ENCODE measurements at regions not wholly inside any gene's neighbourhood (a gene's known extent, or its start where the extent isn't known, plus 50 kb on each side); places are given as distances from the start of the nearest gene placed in this dataset.

DNA sequence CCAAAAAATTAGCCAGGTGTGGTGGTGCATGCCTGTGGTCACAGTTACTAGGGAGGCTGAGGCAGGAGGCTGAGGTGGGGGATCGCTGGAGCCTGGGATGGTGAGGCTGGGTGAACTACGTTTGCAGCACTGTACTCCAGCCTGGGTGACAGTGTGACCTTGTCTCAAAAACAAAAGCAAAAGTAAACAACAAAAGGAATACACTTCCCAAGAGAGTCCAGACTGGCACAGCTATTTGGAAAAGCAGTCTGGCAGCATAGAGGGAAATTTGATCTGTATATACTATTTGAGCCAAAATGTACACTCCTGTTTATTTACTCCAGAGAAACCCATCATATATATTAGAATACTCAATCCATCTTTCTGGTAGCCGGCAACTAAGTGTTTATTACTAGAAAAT, 107.0 kb upstream of the HMCN1 start:
- no peaks in the 10 kb centered on the region for H3K9me3 Mint-ChIP-seq (ENCODE audit: low read depth)
- no peaks in the 10 kb centered on the region for H3K4me1 Mint-ChIP-seq (ENCODE audit: low read depth)
- H3K36me3 Mint-ChIP-seq: peaks cover 2% of the 10 kb centered on the region
- H3K27me3 Mint-ChIP-seq: no peaks in the 10 kb centered on the region
- no peak overlapping the region for H3K27ac Mint-ChIP-seq
- H3K4me3 Mint-ChIP-seq: no peak overlapping the region

DNA sequence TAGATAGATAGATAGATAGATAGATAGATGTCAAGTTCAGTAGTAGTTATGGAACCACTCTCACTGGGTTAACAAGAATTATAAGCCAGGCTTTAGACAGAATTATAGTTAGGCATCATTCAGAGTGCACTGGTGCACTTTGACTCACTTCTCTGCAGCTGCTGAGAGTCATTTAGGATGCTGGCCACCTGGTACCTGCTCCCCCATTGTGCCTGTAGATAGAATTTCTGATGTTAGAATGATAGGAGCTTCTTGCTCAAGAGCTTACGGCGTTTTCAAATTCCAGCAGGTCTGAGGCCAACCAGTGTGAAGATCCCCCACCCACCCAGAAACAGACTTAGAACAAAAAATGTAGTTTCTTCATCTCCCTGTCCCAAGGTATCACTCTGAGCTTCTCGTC, 107.8 kb upstream of the HMCN1 start:
- Mint-ChIP-seq H3K4me3 (no peak overlapping the region), H3K27ac (no peak overlapping the region), H3K27me3 (no peaks in the 10 kb centered on the region), H3K36me3 (peaks cover 2% of the 10 kb centered on the region), H3K4me1 (ENCODE audit: low read depth) (no peaks in the 10 kb centered on the region), H3K9me3 (ENCODE audit: low read depth) (no peaks in the 10 kb centered on the region)

DNA sequence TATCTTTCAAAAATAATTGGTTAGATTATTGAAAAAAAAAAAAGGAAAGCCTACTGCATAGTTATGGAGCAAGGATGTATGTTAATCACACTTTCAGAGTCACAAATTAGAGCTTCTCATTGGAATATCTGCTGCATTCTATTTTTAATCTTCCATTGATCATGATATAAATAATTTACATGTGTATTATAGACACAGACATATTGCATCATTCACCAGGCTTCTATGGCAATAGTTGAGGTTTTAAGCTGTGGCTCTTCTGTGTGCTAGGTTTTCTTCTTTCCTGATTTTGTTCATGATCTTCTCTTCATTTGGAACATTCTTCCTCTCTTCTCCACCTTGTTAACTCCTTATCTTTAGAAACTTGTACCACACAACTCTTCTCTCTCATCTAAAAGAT, 123.2 kb upstream of the HMCN1 start:
- no peaks in the 10 kb centered on the region for H3K27me3 Mint-ChIP-seq
- H3K4me1 Mint-ChIP-seq (ENCODE audit: low read depth): no peaks in the 10 kb centered on the region
- no peak overlapping the region for H3K27ac Mint-ChIP-seq
- H3K9me3 Mint-ChIP-seq (ENCODE audit: low read depth): no peaks in the 10 kb centered on the region
- H3K36me3 Mint-ChIP-seq: peaks cover 6% of the 10 kb centered on the region
- H3K4me3 Mint-ChIP-seq: no peak overlapping the region

DNA sequence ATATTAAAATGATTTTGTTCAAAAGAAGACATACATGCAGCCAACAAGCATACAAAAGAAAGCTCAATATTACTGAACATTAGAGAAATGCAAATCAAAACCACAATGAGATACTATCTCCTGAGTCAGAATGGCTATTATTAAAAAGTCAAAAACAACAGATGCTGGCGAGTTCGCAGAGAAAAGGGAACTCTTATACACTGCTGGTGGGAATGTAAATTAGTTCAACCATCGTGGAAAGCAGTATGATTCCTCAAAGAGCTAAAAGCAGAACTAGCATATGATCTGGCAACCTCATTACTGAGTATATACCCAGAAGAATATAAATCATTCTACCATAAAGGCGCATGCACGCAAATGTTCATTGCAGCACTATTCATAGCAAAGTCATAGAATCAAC, 126.0 kb upstream of the HMCN1 start:
- H3K36me3 Mint-ChIP-seq: no peaks in the 10 kb centered on the region
- no peaks in the 10 kb centered on the region for H3K9me3 Mint-ChIP-seq (ENCODE audit: low read depth)
- no peak overlapping the region for H3K27ac Mint-ChIP-seq
- no peaks in the 10 kb centered on the region for H3K27me3 Mint-ChIP-seq
- no peaks in the 10 kb centered on the region for H3K4me1 Mint-ChIP-seq (ENCODE audit: low read depth)
- H3K4me3 Mint-ChIP-seq: no peak overlapping the region

DNA sequence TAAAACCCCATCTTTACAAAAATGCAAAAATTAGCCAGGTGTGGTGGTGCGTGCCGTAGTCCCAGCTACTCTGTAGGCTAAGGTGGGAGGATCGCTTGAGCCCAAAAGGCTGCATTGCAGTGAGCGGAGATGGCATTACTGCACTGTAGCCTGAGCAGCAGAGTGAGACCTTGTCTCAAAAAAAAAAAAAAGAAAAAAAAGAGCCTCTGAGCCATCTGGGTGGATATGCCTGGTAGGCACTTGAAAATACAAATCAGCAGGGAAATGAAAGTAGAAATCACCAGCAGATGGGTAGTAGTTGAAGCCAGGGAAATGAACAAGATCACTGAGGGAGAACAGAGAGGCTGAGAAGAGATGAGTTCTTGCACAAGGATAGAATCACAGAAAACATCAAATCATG, 131.0 kb upstream of the HMCN1 start:
- Mint-ChIP-seq H3K9me3 (ENCODE audit: low read depth) (no peaks in the 10 kb centered on the region), H3K36me3 (no peaks in the 10 kb centered on the region), H3K4me1 (ENCODE audit: low read depth) (no peaks in the 10 kb centered on the region), H3K27me3 (no peaks in the 10 kb centered on the region), H3K27ac (no peak overlapping the region), H3K4me3 (no peak overlapping the region)

DNA sequence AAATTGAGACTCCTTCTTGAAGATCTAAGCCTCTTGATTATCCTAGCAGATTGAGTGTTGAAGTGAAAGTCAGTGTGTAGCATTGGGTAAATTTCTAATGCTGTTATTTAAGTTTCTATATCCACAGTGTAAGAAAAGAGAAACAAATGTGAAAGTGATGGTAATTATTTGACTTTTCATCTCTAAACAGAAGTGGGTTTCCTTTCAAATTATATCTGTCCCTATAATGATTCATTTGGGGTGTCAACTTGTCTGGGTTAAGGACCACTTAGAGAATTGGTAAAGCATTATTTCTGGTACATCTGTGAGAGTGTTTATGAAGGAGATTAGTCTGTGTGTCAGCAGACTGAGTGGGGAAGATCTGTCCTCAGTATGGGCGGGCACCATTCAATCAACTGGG, 133.0 kb upstream of the HMCN1 start:
- Mint-ChIP-seq H3K4me1 (ENCODE audit: low read depth) (peaks cover under 1% of the 10 kb centered on the region), H3K9me3 (ENCODE audit: low read depth) (no peaks in the 10 kb centered on the region), H3K27ac (no peak overlapping the region), H3K27me3 (no peaks in the 10 kb centered on the region), H3K4me3 (no peak overlapping the region), H3K36me3 (no peaks in the 10 kb centered on the region)

DNA sequence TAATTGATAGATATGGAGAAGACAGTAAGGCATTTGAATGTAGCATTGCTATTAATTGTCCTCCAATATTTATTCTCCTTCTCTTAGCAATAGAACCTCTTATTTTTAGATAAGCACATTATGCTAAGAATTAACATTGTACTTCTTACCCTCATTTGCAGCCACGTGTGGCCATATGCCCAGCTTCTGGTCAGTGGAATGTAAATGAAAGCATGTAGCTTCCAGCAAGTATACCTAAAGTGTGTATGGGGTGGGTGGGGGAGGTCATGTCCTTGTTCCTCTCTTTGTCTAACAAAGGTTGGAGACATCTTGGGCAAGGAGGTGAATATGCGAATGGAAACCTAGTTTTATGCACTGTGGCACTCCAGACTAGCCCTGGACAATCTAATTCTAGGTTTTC, 133.6 kb upstream of the HMCN1 start:
- Mint-ChIP-seq H3K27ac (no peak overlapping the region), H3K4me3 (no peak overlapping the region), H3K27me3 (no peaks in the 10 kb centered on the region), H3K4me1 (ENCODE audit: low read depth) (peaks cover 4% of the 10 kb centered on the region), H3K36me3 (no peaks in the 10 kb centered on the region), H3K9me3 (ENCODE audit: low read depth) (no peaks in the 10 kb centered on the region)

DNA sequence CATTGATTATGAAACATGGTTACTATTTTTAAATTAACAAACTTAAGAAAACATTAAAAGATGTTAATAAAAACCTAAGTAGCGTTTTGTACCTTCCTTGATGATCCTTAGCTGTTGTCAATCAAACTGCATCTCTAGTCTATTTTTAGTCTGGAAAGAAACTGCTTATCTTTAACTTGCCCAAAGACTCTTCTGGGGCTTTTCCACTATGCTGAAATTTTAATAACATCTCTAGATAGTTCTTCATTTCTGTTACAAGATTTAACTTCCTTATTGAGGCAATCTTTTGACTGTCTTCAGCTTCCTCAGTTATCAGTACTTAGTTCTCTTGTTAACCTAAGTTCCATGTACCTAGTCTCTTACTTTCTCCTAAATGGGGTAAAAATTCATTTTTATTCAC, 135.9 kb upstream of the HMCN1 start:
- Mint-ChIP-seq H3K4me3 (no peak overlapping the region), H3K27me3 (no peaks in the 10 kb centered on the region), H3K36me3 (no peaks in the 10 kb centered on the region), H3K4me1 (ENCODE audit: low read depth) (peaks cover 18% of the 10 kb centered on the region), H3K9me3 (ENCODE audit: low read depth) (no peaks in the 10 kb centered on the region), H3K27ac (no peak overlapping the region)

DNA sequence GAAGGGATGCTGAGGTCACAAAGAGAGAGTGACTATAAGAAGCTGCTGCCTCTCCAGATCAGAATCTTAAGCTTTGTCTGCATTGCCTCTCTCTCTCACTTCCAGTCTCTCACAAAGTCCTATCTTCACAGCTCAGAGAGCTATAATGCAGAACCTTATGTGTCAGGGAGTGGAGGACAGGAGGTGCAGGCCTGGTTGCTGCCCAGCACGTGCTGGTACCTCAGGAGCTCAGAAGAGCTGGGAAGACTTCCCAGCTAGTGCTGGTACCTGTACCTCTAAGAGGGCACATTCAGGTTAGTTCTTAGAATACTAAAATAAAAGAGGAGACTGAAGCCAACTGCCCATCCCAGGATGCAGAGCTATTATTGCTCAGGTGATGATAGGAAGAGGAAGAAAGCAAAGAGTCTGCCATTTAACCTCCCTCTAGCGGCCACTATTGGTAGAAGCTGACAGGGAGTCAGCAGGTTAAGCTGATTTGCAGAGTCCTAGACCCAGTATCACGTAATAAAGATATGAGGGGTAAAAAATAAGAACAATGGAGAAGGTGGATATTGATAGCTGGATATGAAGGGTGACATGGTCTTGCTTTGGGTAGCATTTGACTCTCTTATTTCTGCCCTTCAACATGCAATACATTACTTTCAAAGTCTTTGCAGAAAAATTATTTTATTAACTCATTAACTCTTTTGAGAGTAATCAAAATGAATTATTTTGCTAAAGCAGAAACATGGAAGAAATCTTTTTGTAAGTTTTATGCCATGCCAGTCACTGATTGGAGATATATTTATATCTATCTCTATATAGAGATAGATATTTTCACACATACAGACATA, 138.1 kb upstream of the HMCN1 start:
- Mint-ChIP-seq H3K27ac (no peak overlapping the region), H3K36me3 (no peaks in the 10 kb centered on the region), H3K4me1 (ENCODE audit: low read depth) (peaks cover 30% of the 10 kb centered on the region), H3K27me3 (no peaks in the 10 kb centered on the region), H3K4me3 (no peak overlapping the region), H3K9me3 (ENCODE audit: low read depth) (no peaks in the 10 kb centered on the region)

DNA sequence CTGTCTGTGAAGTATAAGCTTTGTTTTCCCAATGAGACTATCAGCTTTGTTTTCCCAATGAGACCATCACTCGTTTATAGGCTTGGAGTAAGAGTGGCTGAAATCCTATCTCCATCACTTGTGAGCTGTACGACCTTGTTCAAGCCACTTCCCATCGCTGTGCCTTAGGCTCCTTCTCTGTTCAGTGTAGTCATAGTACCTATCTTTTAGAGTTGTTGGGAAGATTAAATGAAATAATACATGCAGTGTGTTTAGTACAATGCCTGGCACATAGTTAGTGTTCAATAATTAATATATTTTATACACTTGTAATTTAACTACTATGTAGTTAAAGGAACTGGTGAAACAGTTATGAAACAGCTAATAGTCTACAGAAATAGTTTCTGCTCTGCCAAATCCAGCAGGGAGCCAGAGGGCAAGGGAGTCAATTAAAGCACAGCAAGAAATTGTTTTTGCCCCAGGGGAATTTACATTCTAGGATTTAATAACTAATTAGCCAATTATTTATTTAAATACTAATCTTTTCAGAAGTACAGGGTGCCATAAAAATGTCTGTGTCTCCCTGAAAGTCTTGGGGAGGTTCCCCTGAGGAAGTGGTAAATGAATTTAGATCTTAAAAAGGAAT, 139.3 kb upstream of the HMCN1 start:
- H3K27me3 Mint-ChIP-seq: no peaks in the 10 kb centered on the region
- no peak overlapping the region for H3K27ac Mint-ChIP-seq
- no peaks in the 10 kb centered on the region for H3K9me3 Mint-ChIP-seq (ENCODE audit: low read depth)
- peaks cover 30% of the 10 kb centered on the region for H3K4me1 Mint-ChIP-seq (ENCODE audit: low read depth)
- H3K36me3 Mint-ChIP-seq: no peaks in the 10 kb centered on the region
- no peak overlapping the region for H3K4me3 Mint-ChIP-seq

DNA sequence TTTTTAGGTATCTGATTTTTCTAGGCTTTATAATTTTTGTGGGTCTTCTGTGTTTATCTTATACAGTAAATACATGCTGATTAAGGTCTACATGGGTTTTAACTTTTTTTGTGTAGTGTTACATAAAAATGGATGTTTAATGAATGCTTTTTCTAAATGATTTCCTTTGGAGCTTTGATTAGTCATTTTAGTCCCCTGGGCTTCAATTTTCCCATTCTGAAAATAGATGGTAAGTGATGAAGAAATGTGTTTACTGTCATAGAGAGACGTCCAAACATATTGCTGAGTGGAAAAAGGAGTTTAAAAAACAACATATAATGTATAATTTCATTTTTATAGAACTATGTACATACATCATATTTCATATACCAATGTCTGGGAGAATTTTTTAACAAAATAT, 140.9 kb upstream of the HMCN1 start:
- Mint-ChIP-seq H3K27ac (no peak overlapping the region), H3K4me1 (ENCODE audit: low read depth) (peaks cover 30% of the 10 kb centered on the region), H3K9me3 (ENCODE audit: low read depth) (no peaks in the 10 kb centered on the region), H3K27me3 (no peaks in the 10 kb centered on the region), H3K4me3 (no peak overlapping the region), H3K36me3 (no peaks in the 10 kb centered on the region)

DNA sequence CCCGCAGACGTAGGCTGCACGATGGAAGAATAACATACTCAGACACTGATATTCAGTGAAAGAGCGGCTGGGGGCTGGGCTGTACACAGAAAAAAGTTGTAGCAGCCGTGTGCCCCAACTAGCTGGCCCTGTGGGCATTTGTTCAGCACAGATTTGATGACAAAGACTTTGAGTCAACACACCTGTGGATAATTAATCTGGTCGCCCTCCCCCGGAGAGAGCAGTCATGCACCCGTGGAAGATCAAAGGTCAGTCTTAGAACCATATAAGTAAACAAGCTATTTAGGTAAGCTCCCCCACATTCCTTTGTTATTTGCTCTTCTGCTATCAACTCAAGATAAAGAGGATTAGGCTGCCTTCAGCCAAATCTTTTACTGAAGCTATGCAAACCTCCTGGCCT, 148.4 kb upstream of the HMCN1 start:
- Mint-ChIP-seq H3K27ac (no peak overlapping the region), H3K27me3 (no peaks in the 10 kb centered on the region), H3K4me3 (no peak overlapping the region)

DNA sequence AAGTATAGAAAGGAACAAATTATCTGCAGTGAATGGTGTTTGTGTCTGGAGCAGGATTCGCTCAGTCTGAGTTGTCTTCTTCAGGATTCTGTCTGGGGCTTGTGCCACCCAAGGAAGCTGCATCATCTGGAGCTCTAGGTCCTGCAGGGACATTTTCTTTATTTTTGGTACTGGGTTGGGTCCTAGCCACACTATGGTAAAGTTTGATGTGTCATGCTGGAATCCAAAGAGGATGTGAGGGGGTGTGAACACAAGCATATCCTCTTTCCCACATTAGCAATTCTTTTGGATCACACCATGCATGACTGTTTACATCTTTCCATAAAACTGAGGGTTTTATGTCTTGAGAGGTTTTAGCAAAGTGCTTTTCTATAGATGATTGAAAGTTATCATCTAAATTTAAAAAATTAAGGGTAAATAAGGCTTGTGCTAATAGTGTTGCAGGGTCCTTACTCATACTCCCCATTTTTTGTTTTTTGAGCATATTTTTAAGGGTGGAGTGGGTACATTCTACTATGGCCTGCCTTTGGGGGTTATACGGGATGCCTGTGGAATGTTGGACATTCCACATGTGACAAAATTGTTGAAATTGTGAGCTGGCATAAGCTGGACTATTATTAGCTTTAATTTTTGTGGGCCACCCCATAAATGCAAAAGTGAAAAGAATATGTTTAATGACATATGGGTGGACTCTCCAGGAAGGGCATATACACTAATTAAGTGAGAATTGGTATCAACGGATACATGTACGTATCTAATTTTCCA, 152.0 kb upstream of the HMCN1 start:
- peaks cover 39% of the 10 kb centered on the region for H3K36me3 Mint-ChIP-seq
- peaks cover 38% of the 10 kb centered on the region for H3K9me3 Mint-ChIP-seq (ENCODE audit: low read depth)
- H3K27me3 Mint-ChIP-seq: no peaks in the 10 kb centered on the region
- H3K27ac Mint-ChIP-seq: no peak overlapping the region
- H3K4me1 Mint-ChIP-seq (ENCODE audit: low read depth): no peaks in the 10 kb centered on the region
- no peak overlapping the region for H3K4me3 Mint-ChIP-seq

More for the DNA sequence above, 148.4 kb upstream of the HMCN1 start:
- peaks cover 20% of the 10 kb centered on the region for H3K36me3 Mint-ChIP-seq
- peaks cover 18% of the 10 kb centered on the region for H3K9me3 Mint-ChIP-seq (ENCODE audit: low read depth)
- H3K4me1 Mint-ChIP-seq (ENCODE audit: low read depth): no peaks in the 10 kb centered on the region

DNA sequence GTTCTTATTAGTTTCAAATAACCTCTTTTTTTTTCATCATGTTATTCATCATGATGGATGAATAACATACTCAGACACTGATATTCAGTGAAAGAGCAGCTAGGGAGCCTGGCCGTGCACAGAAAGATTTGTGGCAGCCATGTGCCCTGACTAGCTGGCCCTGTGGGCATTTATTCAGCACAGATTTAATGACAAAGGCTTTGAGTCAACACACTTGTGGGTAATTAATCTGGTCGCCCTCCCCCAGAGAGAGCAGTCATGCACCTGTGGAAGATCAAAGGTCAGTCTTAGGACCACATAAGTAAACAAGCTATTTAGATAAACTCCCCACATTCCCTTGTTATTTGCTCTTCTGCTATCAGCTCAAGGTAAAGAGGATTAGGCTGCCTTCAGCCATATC, 153.2 kb upstream of the HMCN1 start:
- no peak overlapping the region for H3K27ac Mint-ChIP-seq
- H3K36me3 Mint-ChIP-seq: peaks cover 37% of the 10 kb centered on the region
- H3K27me3 Mint-ChIP-seq: no peaks in the 10 kb centered on the region
- no peak overlapping the region for H3K4me3 Mint-ChIP-seq
- H3K9me3 Mint-ChIP-seq (ENCODE audit: low read depth): peaks cover 38% of the 10 kb centered on the region
- H3K4me1 Mint-ChIP-seq (ENCODE audit: low read depth): no peaks in the 10 kb centered on the region

DNA sequence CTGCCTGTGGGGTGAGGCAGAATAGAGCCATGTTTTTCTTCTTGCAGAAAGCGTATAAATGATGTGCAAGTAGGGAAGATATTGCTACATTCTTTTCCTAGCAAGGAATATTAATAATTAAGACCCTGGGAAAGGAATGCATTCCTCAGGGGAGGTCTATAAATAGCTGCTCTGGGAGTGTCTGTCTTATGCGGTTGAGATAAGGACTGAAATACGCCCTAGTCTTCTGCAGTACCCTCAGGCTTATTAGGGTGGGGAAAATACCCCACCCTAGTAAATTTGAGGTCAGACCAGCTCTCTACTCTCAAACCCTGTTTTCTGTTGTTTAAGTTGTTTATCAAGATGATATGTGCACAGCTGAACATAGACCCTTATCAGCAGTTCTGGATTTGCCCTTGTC, 155.9 kb upstream of the HMCN1 start:
- peaks cover 32% of the 10 kb centered on the region for H3K36me3 Mint-ChIP-seq
- no peak overlapping the region for H3K27ac Mint-ChIP-seq
- peaks cover 31% of the 10 kb centered on the region for H3K9me3 Mint-ChIP-seq (ENCODE audit: low read depth)
- no peaks in the 10 kb centered on the region for H3K27me3 Mint-ChIP-seq
- H3K4me3 Mint-ChIP-seq: no peak overlapping the region
- peaks cover 2% of the 10 kb centered on the region for H3K4me1 Mint-ChIP-seq (ENCODE audit: low read depth)

All from activated naive CD8-positive, alpha-beta T cell (primary cell).